ENCODE measurements at regions not wholly inside any gene's neighbourhood (a gene's known extent, or its start where the extent isn't known, plus 50 kb on each side); places are given as distances from the start of the nearest gene placed in this dataset.

GRCh38 chr4:106430797-106431196 is 62.2 kb upstream of the GIMD1 start:
- Histone ChIP-seq H4K20me1 (ENCODE audit: control insufficient read depth, insufficient read depth, insufficient read length) (no peaks in the 10 kb centered on the region), H3K27me3 (ENCODE audit: insufficient read depth, low read length) (no peaks in the 10 kb centered on the region)

More at GRCh38 chr4:106430797-106431196, 62.2 kb upstream of the GIMD1 start:
- Histone ChIP-seq H3K18ac (ENCODE audit: insufficient read length, low read depth, low read length) (no peak overlapping the region), H2BK120ac (ENCODE audit: low read depth, low read length, poor library complexity, severe bottlenecking) (no peak overlapping the region), H3K4me2 (ENCODE audit: insufficient read depth, insufficient read length, low read length) (no peak overlapping the region), H3K4me1 (ENCODE audit: insufficient read depth, low read length) (no peaks in the 10 kb centered on the region), H4K91ac (ENCODE audit: insufficient read length, low read depth, low read length) (no peak overlapping the region), H2BK15ac (ENCODE audit: low read depth, low read length) (no peak overlapping the region), H3K9me3 (ENCODE audit: control insufficient read depth, low read depth, low read length) (no peaks in the 10 kb centered on the region), H2BK20ac (ENCODE audit: low read depth, low read length, poor library complexity, severe bottlenecking) (no peak overlapping the region), H3K23ac (ENCODE audit: insufficient read length, low read depth, low read length) (no peak overlapping the region), H3K23me2 (ENCODE audit: insufficient read length, low read depth, low read length, poor library complexity, severe bottlenecking) (no peaks in the 10 kb centered on the region), H2BK5ac (ENCODE audit: insufficient read length, low read length) (no peak overlapping the region), H3K27ac (ENCODE audit: insufficient read length, low read depth, low read length) (no peak overlapping the region), H2BK12ac (ENCODE audit: insufficient read length, low read depth, low read length) (no peak overlapping the region), H4K8ac (replicated peaks; ENCODE audit: insufficient read length, low read depth, low read length) (no peak overlapping the region), H4K5ac (ENCODE audit: insufficient read length, low read depth, low read length) (no peak overlapping the region), H3K79me2 (ENCODE audit: insufficient read depth, low read length) (no peaks in the 10 kb centered on the region), H3T11ph (ENCODE audit: low read length) (no peak overlapping the region), H2AK5ac (ENCODE audit: insufficient read length, low read length) (no peak overlapping the region), H3K14ac (ENCODE audit: insufficient read depth, low read length) (no peak overlapping the region), H2AFZ (ENCODE audit: low read length) (no peak overlapping the region), H3K4ac (ENCODE audit: low read depth, low read length) (no peak overlapping the region), H3K79me1 (ENCODE audit: insufficient read depth, low read depth, low read length, poor library complexity, severe bottlenecking) (no peaks in the 10 kb centered on the region), H3K9ac (ENCODE audit: extremely low read depth, insufficient read length, low read length) (no peak overlapping the region), H3K56ac (ENCODE audit: insufficient read length, low read depth, low read length) (no peak overlapping the region)
- Mint-ChIP-seq H3K27me3 (ENCODE audit: low read depth) (no peaks in the 10 kb centered on the region), H3K4me3 (no peak overlapping the region), H3K9me3 (no peaks in the 10 kb centered on the region), H3K27ac (no peak overlapping the region), H3K36me3 (ENCODE audit: insufficient read depth in 1 of 3, low read depth in 3 of 3) (no peaks in the 10 kb centered on the region), H3K4me1 (no peaks in the 10 kb centered on the region)
- WGBS (ENCODE audit: extremely low coverage, insufficient read length, low lambda C conversion rate), result no CpG with 5 or more reads among the region's 2 CpGs
- DNase-seq, result no peak
- TF ChIP-seq CTCF (conservative IDR thresholded peaks at IDR 0.05), result no peak

Measured in H9 (cell line).